K562 (cell line): ENCODE measurements at regions not wholly inside any gene's neighbourhood (a gene's known extent, or its start where the extent isn't known, plus 50 kb on each side); places are given as distances from the start of the nearest gene placed in this dataset.

Experiments used
- KAT8 ChIP-seq: fragments of 450-650 bp; IDR thresholded peaks from 2 replicates; pipeline ENCODE4 v1.6.1; 2016; ENCODE audit warnings: low read depth, mild to moderate bottlenecking
- MNT ChIP-seq, 2 experiments: fragments of 450-650 bp; conservative IDR thresholded peaks; 2 replicates each; pipeline ENCODE4 v1.6.1; 2017; ENCODE audit warnings: mild to moderate bottlenecking in 2 of 2, moderate library complexity in 2 of 2
- REST ChIP-seq, 2 experiments: fragments of 450-650 bp; formaldehyde crosslinking in 1 of 2; IDR thresholded peaks; 2 replicates each; pipeline versions ENCODE4 v1.4.0 to v1.6.1; 2014 to 2020; ENCODE audit warnings: mild to moderate bottlenecking in 2 of 2, borderline replicate concordance in 1 of 2, low read depth in 1 of 2
- SREBF1 ChIP-seq: fragments of 150-350 bp; IDR thresholded peaks from 2 replicates; pipeline ENCODE4 v1.6.1; 2014; ENCODE audit warnings: antibody characterized with exemption, low read depth, low read length, borderline replicate concordance

- TF ChIP-seq MNT (conservative IDR thresholded peaks at IDR 0.05) = no peak
- no peak for TF ChIP-seq REST (IDR thresholded peaks at IDR 0.05; ENCODE audit: borderline replicate concordance)
- no peak for TF ChIP-seq REST (CRISPR knock-in tag; IDR thresholded peaks at IDR 0.05; ENCODE audit: low read depth)
- TF ChIP-seq KAT8 = no peak
- TF ChIP-seq SREBF1 = no peak
- TF ChIP-seq, all 486 proteins: peak for 0
Observed at GRCh38 chr11:116312570-116313391, 460.0 kb downstream of the BUD13 start (continued).
